Muscle layer of duodenum (tissue), 2 donors: ENCODE measurements at regions not wholly inside any gene's neighbourhood (a gene's known extent, or its start where the extent isn't known, plus 50 kb on each side); places are given as distances from the start of the nearest gene placed in this dataset.

Experiments used
- H3K27ac ChIP-seq: one replicate; pipeline ENCODE4 v1.7.0; 2013; ENCODE audit warnings: mild to moderate bottlenecking, low read length
- H3K27me3 ChIP-seq: one replicate; pipeline ENCODE4 v1.7.0; 2013; ENCODE audit warnings: low read depth, mild to moderate bottlenecking, control low read depth, low read length
- H3K36me3 ChIP-seq, 2 donors: one replicate each; pipeline ENCODE4 v1.7.0; 2013; ENCODE audit warnings: low read length in 2 of 2, control low read depth in 1 of 2, mild to moderate bottlenecking in 1 of 2; ENCODE audit not compliant: insufficient read depth in 2 of 2, control insufficient read depth in 1 of 2
- H3K4me1 ChIP-seq, 2 donors: one replicate each; pipeline ENCODE4 v1.7.0; 2013; ENCODE audit warnings: low read length in 2 of 2, mild to moderate bottlenecking in 2 of 2, control low read depth in 1 of 2, moderate library complexity in 1 of 2; ENCODE audit not compliant: insufficient read depth in 2 of 2, control insufficient read depth in 1 of 2
- H3K4me3 ChIP-seq, 2 donors: one replicate each; pipeline ENCODE4 v1.7.0; 2013; ENCODE audit warnings: low read length in 2 of 2, low read depth in 1 of 2, mild to moderate bottlenecking in 1 of 2
- H3K9me3 ChIP-seq, 2 donors: one replicate each; pipeline ENCODE4 v1.7.0; 2013; ENCODE audit warnings: low read length in 2 of 2, control low read depth in 1 of 2, mild to moderate bottlenecking in 1 of 2; ENCODE audit not compliant: control insufficient read depth in 1 of 2
- donor health status: healthy.

DNA sequence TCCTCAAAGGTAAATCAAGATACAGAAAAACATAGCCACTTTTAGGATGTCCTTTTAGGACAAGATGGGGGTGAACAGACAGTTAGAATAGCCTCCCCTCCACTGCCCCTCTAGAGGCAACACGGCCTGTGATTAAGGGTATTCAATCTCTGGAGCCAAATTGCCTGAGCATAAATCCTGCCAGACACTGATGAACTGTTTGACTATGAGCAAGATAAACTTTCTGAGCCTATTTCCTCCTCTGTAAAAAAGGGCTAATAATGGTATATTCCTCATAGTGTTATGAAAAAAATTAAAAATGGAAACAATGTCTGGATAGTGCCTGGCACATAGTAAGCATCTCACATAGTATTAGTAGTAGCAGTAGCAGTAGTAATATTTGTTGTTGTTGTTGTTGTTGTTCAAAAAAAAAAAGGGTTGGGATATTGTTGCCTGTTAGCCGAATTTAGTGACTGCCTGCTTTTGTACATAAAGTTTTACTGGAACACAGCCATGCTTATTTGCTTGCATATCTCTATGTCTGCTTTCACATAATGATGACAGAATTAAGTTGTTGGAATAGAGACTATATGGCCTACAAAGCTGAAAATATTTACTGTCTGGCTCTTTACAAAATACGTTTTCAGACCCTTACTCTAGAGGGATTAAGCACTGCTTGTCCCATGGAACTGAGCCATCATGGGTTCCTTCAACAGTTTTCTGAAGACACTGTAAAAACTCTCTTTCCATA is 536.3 kb downstream of the TLE4 start:
- H3K9me3 ChIP-seq = no peaks in the 10 kb centered on the region
- H3K4me1 ChIP-seq = no peaks in the 10 kb centered on the region
- no peak overlapping the region for H3K4me3 ChIP-seq
- no peak overlapping the region for H3K27ac ChIP-seq
- no peaks in the 10 kb centered on the region for H3K36me3 ChIP-seq
- no peaks in the 10 kb centered on the region for H3K27me3 ChIP-seq

DNA sequence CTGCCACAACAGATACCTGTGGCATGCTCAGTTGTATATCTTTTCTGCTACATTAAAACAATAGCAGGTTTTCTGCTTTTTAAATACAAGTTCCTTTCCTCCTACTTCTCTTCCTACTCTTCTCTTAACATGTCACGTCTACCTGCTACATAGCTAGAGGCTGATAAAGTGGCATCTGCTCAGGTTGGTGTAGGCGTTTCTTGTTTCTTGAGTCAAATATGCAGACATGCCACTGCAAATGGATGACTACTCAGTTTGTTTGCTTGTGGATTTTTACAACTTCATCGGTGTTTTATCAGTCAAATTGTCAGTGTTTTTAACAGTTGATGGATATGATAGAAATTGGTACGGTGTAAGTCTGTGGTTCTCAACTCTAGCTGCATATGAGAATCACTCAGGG is 525.7 kb downstream of the TLE4 start:
- Histone ChIP-seq H3K4me3 (no peak overlapping the region), H3K9me3 (no peaks in the 10 kb centered on the region), H3K27me3 (no peaks in the 10 kb centered on the region), H3K36me3 (no peaks in the 10 kb centered on the region), H3K27ac (no peak overlapping the region), H3K4me1 (no peaks in the 10 kb centered on the region)

DNA sequence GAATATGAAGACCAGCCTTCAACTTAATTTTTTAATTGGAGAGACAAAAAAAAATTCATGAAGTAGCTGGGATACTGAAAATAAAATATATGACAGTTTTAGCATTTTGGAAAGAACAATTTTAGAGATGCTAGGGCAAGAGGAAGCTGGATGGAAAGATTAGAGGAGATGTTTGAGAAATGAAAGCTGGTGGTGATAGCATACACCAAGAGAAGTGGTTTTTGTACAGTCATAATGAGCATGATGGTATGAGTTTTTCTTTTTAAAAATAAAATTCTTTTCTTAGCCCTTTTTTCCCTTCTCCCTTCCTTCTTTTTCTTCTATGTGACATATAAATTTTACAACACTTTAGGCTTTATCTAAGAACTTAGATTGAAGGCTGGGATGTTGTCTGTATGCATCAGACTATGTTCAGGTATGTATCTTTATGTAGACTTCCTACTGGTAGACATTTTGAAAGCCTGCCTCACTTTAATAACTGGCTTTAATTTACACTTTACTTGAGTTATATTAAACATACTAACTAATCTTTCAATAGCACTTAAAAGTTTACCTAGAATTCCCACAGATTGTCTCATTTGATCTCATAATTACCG is 522.5 kb downstream of the TLE4 start:
- H3K27ac ChIP-seq = no peak overlapping the region
- H3K4me1 ChIP-seq = no peaks in the 10 kb centered on the region
- H3K36me3 ChIP-seq = no peaks in the 10 kb centered on the region

DNA sequence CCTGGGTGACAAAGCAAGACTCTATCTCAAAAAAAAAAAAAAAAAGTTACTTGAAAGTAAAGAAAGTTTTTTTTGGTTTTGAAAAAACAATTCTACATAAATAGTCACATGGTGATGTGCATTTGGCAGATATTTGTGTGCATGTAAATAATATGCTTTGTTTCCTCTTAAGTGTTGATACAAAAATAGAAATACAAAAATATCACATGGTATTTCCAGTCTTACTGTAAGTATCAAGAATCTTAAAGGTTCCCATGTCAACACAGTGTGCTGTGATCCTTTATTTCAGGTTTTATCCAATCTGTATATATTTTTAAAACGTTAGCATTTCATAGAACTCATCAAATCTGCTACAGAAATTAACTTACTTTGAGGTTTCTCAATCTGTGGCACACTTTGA is 521.9 kb downstream of the TLE4 start:
- H3K9me3 ChIP-seq = no peaks in the 10 kb centered on the region

More for the DNA sequence above, 522.5 kb downstream of the TLE4 start:
- Histone ChIP-seq H3K4me3 (no peak overlapping the region), H3K27me3 (no peaks in the 10 kb centered on the region), H3K9me3 (no peaks in the 10 kb centered on the region)

DNA sequence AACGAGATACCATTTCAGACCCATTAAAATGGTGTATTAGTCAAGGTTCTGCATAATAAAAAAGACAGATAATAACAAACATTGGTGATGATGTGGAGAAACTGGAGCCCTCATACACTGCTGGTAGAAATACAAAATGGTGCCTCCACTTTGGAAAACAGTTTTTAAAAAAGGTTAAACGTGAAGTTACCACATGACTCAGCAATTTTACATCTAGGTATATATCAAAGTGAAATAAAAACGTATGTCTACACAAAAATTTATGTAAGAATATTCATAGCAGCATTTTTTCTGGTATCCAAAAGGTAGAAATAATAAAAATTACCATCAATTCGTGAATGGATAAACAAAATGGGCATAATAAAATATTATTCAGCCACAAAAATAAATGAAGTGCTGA is 519.8 kb downstream of the TLE4 start:
- H3K9me3 ChIP-seq = no peaks in the 10 kb centered on the region
- H3K27ac ChIP-seq = no peak overlapping the region
- H3K27me3 ChIP-seq = no peaks in the 10 kb centered on the region
- H3K4me3 ChIP-seq = no peak overlapping the region
- no peaks in the 10 kb centered on the region for H3K4me1 ChIP-seq
- no peaks in the 10 kb centered on the region for H3K36me3 ChIP-seq

More for the DNA sequence above, 521.9 kb downstream of the TLE4 start:
- Histone ChIP-seq H3K27me3 (no peaks in the 10 kb centered on the region), H3K27ac (no peak overlapping the region), H3K36me3 (no peaks in the 10 kb centered on the region), H3K4me1 (no peaks in the 10 kb centered on the region), H3K4me3 (no peak overlapping the region)

DNA sequence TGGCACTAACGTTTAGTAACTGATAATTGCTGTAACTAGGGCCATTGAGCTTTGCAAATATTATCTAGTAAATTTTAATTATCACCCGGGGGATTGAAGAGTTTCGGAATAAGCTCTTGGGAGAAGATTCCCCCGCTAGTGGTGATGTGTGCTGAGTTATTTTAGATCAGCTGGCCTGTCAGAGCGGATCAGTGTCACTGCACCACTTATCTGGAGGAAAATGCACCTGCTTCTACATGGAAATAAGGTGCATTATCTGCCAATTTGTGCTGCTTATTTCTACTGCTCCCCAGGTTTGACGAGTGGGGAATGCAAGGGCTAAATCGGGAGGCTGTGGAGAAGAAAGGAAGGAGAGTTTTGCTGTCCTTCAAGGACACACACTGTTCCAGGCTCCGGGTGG is 518.6 kb downstream of the TLE4 start:
- Histone ChIP-seq H3K4me1 (no peaks in the 10 kb centered on the region), H3K27ac (no peak overlapping the region), H3K9me3 (no peaks in the 10 kb centered on the region), H3K36me3 (no peaks in the 10 kb centered on the region), H3K4me3 (no peak overlapping the region), H3K27me3 (no peaks in the 10 kb centered on the region)

DNA sequence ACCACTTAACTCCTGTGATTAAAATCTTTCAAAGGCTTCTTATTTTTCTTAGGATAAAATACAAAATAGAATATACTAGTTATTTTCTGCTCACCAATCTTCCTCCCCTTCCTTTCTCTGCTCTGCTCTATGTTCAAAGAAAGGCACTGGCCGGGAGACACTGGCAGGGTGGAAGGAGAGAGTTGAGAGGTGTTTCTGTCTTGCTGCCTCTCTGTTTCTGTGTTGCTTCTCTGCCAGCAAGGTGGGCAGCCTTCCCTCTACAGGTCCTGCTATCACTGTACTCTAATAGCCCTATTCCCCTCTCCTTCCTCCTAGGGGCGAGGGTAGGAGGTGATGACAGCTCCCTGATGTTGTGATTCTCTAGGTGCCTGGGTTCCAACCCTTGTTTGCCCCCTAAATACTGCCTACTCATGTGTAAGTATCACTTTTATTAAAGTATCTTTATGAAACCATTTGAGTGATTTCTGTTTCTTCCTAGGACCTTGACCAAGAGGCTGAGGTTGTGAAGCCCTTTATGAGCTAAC is 515.1 kb downstream of the TLE4 start:
- no peaks in the 10 kb centered on the region for H3K36me3 ChIP-seq
- H3K4me3 ChIP-seq = no peak overlapping the region
- H3K4me1 ChIP-seq = no peaks in the 10 kb centered on the region
- no peak overlapping the region for H3K27ac ChIP-seq
- peaks cover 0 to 2% of the 10 kb centered on the region in 2 donors for H3K9me3 ChIP-seq
- no peaks in the 10 kb centered on the region for H3K27me3 ChIP-seq

DNA sequence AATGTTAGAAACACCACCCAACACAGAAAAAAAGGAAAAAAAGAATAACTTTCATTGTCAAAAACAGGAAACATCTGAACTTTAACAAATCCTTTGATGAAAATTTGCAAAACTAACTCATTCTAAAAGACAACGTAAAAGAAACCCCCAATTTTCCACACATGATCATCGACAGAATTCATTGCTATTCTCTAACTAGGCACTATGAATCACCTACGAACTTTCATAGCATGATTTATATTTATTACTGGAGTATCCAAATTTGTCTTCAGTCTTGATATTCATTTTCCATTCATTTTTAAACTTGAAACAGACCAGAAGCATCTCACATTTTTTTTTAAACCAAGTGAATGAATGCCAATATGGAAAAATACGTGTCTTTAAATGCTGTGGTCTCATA is 514.6 kb downstream of the TLE4 start:
- H3K27ac ChIP-seq = no peak overlapping the region
- H3K27me3 ChIP-seq = no peaks in the 10 kb centered on the region
- H3K4me3 ChIP-seq = no peak overlapping the region
- H3K4me1 ChIP-seq = no peaks in the 10 kb centered on the region
- no peaks in the 10 kb centered on the region for H3K36me3 ChIP-seq
- peaks cover 0 to 2% of the 10 kb centered on the region in 2 donors for H3K9me3 ChIP-seq

DNA sequence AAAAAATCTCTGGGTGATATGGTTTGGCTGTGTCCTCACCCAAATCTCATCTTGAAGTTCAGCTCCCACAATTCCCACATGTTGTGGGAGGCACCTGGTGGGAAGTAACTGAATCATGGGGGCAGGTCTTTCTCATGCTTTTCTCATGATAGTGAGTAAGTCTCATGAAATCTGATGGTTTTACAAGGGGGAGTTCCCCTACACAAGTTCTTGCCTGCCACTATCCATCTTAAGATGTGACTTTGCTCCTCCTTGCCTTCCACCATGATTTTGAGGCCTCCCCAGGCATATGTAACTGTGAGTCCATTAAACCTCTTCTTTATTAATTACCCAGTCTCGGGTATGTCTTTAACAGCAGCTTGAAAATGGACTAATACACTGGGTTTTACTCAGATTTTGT is 513.9 kb downstream of the TLE4 start:
- Histone ChIP-seq H3K9me3 (peaks cover 0 to 7% of the 10 kb centered on the region in 2 donors), H3K27ac (no peak overlapping the region), H3K4me3 (no peak overlapping the region), H3K27me3 (no peaks in the 10 kb centered on the region), H3K4me1 (no peaks in the 10 kb centered on the region), H3K36me3 (no peaks in the 10 kb centered on the region)

DNA sequence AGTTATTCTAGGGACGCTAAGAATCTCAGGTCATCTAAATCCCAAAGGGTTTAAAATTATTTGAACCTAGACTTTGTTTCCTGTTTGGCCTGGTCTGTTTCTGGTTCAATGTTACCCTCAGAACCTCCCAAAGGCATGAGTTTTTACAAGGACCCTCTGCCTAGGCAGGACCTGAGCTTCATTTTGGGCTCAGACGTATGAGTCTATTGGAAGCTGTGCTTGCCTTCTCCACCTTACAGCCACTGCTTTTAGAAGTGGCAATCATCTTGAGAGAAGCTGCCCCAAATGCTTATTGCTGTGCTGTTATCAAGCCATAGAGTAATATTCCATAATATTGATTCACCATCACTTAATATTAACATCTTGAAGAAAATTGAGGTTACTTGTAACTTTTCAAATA is 510.4 kb downstream of the TLE4 start:
- H3K9me3 ChIP-seq = peaks cover 0 to 7% of the 10 kb centered on the region in 2 donors
- H3K27me3 ChIP-seq = no peaks in the 10 kb centered on the region
- H3K4me3 ChIP-seq = no peak overlapping the region
- no peaks in the 10 kb centered on the region for H3K4me1 ChIP-seq
- no peaks in the 10 kb centered on the region for H3K36me3 ChIP-seq
- H3K27ac ChIP-seq = no peak overlapping the region

DNA sequence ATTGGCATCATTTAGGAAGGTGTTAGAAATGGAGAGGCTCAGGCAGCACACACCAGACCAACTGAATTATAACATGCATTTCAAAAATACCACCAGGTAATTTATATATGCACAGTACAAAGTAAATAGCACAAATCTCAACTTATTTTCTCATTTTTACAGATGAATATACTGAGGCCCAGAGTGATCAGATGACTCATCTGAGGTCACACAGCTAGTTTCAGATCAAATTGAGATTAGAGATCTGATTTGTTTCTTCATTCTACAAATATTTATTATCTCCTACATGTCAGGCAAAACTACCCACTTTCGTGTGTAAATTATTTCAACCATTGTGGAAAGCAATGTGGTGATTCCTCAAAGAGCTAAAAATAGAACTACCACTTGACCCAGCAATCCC is 507.1 kb downstream of the TLE4 start:
- peaks cover 0 to 7% of the 10 kb centered on the region in 2 donors for H3K9me3 ChIP-seq
- peaks cover 0 to 8% of the 10 kb centered on the region in 2 donors for H3K4me1 ChIP-seq
- H3K36me3 ChIP-seq = no peaks in the 10 kb centered on the region
- no peak overlapping the region for H3K27ac ChIP-seq
- no peaks in the 10 kb centered on the region for H3K27me3 ChIP-seq
- no peak overlapping the region for H3K4me3 ChIP-seq
